IPS-NIHi7 (cell line): ENCODE measurements at regions not wholly inside any gene's neighbourhood (a gene's known extent, or its start where the extent isn't known, plus 50 kb on each side); places are given as distances from the start of the nearest gene placed in this dataset.
A peak's percentile ranks its signal among the peaks of the same experiment; 100 is the strongest.

ENCODE experiments used
- DNase-seq: peaks from one replicate; pipeline ENCODE4 v3.0.0; 2012; ENCODE audit warnings: mixed read lengths; ENCODE audit errors: extremely low spot score

DNA sequence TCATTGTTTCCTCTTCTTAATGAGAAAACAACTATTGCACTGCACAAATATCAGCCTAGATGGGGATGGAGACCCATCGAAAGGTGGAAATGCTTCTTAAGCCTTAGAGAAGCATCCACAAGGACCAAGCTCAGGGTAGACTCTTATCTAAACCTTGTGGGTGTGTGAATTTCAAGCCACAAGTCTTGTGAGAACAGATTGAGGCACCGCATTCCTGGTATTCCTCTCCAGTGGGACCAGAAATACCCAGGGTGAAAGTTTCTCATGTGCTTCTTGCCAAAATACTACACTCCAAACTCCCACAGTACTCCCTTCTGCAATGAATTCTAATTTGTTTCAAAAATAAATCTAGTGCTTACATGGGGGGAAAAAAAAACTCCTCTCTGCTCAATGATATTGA lies 375.6 kb downstream of the PDGFC start:
- no peak for DNase-seq

DNA sequence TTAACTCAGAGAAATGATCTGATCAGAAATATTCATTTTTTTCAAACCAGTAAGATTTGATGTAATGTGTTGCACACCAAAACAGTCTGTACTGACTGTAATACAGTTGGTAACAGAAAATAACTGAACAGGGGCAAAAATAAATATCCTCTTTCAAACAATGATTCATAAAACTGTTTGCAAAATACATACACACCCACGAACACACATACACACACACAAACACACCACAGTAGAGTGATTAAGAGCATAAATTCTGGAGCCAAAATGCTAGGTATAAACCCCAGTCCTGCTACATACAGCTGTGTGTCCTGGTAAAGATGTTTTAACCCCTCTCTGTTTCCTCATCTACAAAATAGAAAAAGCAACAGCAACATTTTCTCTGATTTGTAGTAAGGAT lies 376.6 kb downstream of the PDGFC start:
- no peak for DNase-seq

DNA sequence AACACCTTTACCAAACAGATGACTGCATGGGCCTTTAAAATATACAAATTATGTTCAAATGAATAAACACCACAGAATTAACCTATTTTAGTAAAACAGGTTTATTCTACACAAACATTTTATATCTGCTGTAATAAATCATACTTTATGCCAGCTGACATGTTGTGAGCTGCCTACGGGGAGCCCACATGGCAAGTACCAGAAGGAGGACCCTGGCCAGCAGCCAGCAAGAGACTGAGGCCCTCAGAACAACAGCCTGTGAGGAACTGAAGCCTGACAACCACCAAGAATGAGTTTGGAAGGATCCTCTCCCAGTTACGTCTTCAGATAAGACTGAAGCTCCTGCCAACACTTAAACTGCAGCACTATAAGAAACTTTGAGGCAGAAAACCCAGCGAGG lies 377.0 kb downstream of the PDGFC start:
- no peak for DNase-seq

DNA sequence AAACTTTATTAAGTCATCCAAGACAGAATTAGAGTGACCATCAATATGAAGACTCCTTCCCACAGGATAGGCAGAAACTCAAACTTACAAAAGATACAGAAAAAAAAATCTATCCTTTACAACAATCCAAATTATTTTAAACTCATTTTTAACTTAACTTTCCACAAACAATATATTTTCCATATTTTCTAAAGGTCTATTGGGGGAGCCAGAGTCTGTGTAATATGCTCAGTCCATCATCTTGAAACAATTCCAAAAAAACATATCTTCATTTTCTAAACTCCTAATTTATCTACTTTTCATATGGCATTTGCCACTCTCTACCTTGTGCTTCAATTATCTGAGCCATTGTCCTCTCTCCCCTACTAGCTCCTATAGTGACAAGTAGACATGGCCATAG lies 378.1 kb downstream of the PDGFC start:
- no peak for DNase-seq

DNA sequence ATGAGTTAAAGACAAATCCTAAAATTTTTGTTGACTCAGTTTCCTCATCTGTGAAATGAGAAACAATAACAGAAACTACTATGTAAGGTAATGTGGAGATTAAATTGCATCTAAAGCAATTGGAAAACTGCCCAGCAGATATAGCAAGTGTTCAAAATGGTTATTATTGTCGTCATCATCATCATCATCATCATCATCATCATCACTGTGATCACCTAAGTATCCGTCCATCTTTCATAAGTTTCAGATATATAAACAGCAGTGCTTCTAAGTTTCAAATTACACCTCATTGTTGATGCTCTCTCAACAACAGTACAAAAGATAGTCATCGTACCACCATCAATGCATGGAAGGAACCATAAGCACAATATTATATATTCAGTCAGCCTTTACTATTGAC lies 379.9 kb downstream of the PDGFC start:
- DNase-seq: no peak

DNA sequence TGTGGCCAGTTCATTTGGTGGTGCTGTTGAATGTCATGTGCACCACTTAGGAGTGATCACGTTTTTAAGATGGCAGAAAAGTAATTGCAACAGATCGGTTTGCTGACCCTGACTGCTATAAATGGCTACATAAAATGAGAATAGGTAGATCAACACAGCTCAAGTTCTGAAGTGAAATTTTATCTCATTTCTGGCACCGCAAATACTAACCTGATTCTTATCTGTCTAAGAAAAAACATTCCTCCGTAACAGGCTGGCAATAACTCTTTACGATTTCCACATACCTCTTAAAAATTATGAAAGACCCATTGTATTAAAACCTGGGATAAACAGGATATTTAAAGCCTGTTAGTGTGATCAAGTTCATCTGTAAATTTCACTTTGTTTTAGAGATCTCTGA lies 387.5 kb downstream of the PDGFC start:
- DNase-seq: no peak

DNA sequence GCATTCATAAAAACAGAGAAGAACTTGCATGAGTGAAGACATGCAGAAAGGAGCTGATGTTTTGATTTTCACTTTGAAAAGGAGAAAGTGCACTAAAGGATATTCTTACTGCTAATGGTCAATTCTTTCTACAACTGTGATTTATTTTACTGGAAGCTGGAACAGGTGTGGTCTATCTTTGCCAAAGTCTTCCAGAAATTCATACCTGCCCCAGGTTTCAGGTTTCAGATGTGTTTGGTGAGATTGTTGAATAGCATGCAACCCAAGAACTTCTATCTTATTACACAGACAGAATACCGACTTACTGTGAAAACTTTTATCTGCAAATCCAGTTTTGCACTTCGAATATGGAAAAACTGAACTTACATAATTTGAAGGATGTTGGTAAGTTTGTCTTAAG lies 388.3 kb downstream of the PDGFC start:
- DNase-seq: no peak

DNA sequence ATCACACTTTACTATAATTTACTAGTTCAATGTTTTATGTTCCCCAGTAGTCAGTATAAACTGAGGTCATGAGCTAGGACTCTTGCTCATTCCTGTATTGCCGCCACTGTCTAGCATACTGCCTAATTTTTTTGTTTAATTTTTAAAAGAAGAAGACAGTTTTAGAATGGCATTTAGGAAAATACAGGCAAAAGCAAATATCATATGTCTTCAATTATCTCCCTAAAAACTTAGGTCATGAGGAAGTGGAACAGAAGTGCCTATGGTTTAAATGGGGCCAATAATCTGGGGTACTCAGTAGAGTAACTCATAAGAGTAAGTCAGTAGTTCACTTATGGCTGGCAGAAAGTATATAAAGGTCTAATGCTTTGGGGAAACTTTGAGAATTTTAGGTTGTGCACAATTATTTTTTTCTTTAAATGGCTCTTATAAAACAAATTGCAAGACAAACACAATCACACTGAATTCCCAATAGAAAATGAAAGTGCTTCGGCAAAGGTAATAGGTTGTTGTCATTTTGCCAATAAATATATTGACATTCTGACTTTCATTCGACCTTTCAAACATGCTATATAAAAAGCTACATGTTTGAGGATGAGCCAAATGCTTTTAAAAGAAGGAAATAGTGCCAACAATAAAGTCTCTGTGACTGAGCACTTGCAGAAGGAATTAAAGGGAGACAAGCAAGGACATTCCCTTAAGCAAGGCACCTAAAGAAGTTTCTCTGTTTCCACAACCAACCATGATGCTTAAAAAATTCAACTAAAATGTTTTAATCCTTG lies 390.1 kb downstream of the PDGFC start:
- no peak for DNase-seq

DNA sequence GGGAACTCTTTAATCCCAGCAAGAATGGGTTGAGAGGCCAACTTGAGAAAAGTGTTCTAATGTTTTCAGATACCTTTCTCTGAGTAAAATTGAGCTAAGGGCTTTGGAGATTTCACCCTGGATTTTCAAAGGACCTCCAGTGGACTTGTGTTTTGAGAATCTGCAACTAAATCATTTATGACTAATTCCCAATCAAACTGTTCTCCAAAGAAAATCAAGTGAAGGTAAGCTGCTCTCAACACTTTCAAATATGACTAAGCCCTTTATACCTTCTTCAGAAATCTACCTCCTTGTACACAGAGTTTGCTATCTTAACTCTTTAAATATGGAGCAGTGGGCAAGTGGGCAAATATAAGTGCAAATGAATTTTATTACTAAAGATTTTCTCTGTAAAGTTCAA lies 392.9 kb downstream of the PDGFC start:
- no peak for DNase-seq

DNA sequence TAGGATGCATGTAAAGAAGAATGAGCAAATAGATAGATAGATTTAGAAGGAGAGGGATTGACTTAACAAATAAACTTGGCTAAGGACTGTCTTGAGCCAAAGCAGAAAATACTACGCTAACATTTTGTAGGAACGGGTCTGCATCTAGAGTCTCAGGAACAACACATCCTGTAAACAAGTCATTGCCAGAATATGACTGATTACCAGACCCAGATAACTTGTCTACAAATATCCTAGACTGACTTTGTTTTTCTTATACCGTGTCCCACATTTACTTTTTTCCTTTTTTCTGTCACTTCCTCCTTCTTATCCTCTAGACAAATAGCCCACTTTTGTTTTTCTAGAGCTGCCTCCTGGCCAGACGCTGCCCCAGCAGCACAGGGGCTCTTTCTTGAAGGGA lies 393.6 kb downstream of the PDGFC start:
- DNase-seq: no peak

DNA sequence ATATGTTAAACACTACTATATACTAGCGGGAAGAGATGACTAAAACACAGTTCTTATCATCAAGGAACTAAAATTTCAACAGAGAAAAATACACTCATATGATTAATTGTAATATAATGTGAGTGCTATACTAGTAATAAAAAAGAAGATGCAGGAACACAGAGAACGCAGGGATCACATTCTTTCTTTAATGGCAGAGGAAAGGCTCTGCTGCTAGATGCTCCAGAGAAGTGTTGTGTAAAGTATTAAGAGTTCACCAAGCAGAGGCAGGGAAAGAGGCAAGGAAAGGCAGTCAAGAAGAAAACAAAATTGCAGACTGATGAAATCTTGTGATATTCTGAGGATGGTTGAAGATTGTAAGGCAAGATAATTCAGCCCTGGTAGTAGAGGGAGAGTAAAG lies 394.7 kb downstream of the PDGFC start:
- no peak for DNase-seq

DNA sequence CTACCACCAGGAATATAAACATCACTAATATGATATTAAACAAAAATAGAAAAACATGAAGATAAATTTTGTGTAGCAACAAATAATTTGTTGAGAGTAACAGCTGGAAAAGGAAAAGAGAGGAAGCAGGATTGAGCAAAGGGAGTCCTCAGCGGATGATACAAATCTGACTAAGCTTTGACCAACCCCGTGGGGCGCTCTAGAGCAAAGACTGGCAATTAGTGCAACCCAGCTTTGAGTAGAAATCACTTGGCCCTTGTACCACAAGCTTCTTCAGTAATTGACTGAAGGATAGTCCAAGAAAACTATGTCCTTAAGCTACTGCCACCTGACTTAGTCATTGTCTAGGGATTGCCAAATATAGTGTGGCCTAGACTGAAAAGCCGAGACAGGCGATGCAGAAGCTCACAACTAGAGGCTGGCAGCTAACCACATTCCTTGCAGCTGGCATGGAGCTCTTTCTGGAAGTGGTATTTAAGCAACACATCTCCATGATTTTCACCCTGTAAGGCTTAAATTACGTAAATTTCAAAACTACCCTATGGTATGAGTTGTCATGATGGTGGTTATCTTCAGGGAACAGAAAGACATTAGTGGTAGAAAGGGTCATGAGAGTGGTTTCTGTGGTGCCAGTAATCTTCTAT lies 396.0 kb downstream of the PDGFC start:
- DNase-seq: peak; percentile 43

DNA sequence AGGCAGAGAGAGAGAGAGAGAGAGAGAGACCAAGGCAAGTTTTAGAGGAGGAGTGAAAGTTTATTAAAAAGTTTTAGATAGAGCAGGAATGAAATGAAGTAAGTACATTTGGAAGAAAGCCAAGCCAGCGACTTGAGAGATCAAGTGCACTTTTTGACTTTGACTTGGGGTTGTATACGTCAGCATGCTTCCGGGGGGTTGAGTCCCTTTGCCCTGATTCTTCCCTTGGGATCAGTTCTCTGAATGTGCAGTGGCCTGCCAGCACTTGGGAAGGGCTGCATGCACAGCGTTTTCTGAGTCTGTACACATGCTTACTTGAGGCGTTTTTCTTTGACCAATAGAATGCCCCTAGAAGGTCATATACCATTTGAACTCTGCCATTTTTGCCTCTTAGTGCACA lies 400.5 kb downstream of the PDGFC start:
- no peak for DNase-seq

DNA sequence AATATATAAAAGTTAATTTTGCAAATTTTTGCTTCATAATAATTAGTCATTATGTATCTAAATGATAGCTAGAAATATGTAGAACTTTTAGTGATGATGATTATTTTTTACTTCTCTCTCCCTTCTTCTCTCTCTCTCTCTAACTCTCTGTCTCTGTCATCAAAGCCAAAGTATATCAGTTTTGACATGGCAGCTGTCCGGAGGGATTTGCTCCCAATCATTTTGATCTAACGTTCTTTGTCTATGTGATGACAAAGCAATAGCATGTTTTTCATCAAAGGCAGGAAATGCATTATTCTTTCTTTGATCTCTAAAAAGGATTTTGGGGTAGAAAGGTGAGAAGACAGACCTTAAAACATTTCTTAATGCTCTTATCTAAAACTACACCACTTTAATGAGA lies 402.1 kb downstream of the PDGFC start:
- DNase-seq: no peak

DNA sequence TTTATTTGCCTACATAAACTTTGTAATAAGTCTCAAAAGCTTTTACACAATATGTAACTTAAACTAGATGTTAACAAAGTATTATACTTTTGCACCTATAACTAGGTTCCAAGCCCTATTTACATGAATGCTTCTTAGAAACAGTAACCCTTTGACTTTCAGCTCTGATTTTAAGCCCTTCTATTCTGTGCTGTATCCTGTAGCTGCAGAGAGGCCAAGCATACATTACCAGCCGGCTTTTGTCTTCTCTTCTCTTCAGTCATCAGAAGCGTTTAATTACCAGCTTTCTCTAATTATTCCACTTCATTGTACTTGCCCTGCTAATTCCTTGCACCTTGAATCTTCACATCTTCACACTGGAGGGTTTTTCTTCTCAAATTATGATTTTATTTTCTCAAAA lies 403.1 kb downstream of the PDGFC start:
- DNase-seq: no peak

DNA sequence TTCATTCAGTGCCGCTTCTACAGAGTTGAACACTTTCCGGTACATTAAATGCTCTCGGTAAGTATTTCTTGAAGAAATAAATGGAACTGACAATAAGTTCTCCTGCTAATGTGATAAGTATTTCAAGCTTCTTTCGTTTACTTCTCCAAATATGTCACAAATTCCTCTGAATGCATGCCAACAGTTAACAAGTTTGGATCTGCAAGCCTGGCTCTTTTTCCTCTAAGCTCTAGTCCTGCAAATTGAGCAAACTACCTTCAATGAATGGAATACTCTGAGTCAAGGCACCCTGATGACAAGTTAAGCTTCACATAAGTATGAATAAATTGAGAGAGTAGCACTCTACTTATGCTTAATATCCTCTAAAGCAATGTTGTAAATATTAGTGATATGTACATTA lies 403.6 kb downstream of the PDGFC start:
- no peak for DNase-seq

DNA sequence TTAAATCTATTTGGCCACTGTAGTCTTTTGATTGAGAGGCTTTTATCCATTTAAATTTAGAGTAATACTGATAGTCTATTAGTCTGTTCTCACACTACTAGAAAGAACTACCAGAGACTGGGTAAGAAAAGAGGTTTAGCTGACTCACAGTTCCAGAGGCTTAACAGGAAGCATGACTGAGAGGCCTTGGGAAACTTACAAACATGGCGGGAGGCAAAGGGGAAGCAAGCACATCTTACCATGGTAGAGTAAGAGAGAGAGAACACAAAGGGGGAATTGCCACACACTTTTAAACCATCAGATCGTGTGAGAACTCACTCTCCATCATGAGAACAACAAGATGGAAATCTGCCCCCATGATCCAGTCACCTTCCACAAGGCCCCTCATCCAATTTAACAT lies 410.9 kb downstream of the PDGFC start:
- no peak for DNase-seq

DNA sequence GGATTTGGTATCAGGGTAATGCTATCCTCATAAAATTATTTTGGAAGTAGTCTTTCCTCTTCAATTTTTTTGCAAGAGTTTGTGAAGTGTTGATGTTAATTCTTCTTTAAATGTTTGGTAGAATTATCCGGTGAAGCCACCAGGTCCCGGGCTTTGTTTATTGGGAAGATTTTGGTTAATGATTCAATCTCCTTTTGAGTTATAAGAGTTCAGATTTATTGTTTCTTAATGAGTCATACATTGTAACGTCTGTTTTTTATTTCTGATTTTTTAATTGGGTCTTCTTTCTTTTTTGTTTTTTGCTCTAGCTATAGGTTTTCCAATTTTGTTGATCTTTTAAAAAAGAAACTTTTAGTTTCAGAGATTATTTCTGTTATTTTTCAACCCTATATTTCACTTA lies 412.3 kb downstream of the PDGFC start:
- no peak for DNase-seq

DNA sequence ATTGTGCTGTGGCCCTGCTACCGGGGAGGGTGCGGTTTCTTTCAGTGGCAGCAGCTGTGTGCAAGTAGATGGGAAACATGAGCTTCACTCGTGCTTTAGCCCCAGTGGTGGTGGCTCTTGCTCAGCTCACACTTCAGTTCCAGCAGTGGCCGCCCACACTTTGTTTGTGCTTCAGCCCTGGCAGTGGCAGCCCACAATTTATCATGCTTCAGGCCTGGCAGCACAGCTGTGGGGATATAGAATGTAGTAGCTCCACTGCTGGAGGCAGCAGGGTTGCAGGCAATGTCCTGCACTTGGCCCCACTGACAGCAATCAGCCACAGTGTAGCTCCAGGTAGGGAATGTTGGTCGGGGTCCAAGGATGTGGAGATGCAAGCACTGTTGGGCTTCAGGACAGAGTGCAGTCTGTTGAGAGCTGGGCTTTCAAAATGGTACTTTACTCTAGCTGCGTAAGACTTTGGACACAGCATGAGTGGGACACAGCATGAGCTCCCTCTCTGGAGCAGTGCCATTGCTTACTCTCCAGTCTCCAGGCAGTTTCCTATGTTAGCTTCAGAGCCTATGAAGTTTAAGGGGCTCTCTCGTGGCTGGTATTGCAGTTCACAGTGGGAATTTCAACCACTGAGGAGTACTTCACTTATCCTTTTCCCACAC lies 413.1 kb downstream of the PDGFC start:
- DNase-seq: no peak

DNA sequence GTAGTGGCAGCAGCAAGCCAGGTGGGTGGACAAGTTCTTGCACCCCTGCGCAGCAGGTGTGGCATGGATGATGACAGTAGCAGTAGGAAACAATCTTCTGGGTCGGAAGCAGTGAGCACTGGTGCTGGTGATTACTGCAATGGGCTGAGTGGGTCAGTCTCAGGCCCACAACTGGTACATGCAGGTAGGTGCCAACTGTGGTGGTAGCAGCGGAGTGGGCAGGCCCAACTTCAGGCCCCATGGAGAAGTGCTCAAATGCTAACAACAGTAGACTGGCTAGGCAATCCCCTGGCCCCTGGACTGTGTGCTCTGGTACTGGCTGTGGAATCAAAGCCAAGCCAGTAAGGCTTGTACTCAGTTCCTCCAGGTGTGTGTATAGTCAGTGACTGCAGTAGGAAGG lies 413.7 kb downstream of the PDGFC start:
- DNase-seq: no peak

DNA sequence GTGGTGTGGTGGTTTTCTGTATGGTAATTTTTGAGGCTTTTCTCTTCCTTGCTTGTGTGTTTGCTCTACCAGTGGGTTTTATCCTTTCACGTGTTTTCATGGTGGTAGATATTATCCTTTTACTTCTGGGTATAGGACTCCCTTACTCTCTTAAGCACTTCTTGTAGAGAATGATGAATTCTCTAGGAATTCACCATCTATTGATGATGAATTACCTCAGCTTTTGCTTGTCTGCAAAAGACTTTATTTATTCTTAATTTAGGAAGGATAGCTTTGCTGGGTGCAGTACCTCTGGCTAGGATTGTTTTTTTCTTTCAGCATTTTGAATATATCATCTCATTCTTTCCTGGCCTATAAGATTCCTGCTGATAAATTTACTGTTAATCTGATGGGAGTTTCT lies 415.3 kb downstream of the PDGFC start:
- DNase-seq: no peak

DNA sequence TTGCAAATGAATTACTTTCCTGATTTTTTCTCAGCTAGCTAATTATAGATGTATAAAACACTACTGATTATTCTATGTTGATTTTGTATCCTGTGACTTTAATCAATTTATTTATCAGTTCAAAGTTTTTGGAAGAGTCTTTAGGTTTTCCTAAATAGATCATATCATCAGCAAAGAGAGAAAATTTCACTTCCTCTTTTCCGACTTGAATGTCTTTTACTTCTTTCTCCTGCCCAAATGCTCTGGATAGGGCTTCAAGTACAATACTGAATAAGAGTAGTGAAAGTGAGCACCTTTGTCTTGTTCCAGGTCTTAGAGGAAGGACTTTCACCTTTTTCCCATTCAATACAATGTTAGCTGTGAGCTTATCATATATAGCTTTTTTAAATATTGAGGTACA lies 417.9 kb downstream of the PDGFC start:
- DNase-seq: no peak

DNA sequence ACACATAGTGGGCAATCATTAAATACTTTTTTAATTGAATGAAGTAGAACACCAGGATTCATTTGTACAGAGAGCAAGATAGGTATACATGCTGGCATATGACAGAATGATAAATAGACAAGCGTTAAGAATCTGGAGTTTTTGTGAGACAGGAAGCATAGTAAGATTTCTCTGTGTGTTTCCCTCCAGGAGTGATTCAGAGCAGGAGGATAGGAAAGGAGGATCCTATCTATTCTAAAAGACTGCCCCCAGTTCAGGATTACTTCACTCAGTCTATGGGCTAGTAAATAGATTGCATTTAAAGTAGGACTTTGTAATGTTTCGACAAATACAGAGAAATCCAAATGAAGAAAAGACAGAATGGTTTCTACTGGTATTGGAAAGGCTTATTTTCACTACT lies 423.7 kb downstream of the PDGFC start:
- no peak for DNase-seq
